Globus pallidus (tissue), 1 donor: ENCODE measurements at regions not wholly inside any gene's neighbourhood (a gene's known extent, or its start where the extent isn't known, plus 50 kb on each side); places are given as distances from the start of the nearest gene placed in this dataset.
"Not testable (repeated sequence)": the region's sequence is repeated elsewhere in the genome, so short reads cannot be mapped to it uniquely, and the experiment has no call there.

ENCODE experiments used
- DNase-seq: peaks from one replicate; pipeline ENCODE4 v3.0.0-alpha.2; 2015; ENCODE audit warnings: low spot score

DNA sequence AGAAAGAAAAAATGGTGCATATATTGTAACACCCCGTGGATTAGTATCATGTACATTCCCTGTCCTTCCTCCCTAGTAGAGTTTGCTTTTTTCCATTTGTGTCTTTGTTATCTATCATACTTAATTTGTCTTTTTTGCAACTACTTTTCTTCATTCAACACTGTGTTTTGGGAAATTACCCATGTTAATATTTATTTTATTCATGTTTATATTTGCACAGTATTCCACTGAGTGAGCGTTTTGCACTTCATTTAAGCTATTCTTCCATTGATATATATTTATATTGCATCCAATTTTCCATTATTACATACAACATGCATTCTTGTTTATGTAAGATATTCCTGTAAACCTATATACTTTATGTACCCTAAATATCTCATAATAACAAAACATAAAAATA lies 57.6 kb upstream of the FAM171A1 start:
- no peak for DNase-seq

DNA sequence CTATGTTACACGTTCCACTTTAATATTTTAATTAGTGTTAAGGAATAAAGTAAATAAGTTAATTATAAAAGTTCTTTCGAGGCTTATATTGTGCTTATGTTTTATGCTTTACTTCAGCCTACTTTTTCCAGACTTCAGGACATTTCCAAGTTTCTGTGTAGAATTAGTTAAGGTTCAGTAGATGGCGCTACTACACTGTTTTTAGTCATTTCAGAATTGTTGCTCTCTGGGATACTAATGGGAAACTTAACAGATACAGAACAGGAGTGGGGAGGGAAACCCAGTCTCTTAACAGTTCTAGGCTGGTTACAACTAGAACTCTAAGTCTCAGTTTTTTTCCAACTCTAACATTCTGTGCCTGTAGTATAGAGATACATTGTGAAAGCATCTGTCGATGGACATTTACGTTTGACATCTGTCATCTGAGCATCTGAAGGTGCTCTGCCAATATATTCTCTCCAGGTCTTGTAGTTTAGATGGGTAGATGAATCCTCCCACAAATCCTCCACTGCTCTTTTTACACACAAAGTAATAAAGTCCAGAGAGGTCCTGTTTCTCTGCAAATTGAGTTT lies 56.8 kb upstream of the FAM171A1 start:
- DNase-seq, result peak; percentile 43

DNA sequence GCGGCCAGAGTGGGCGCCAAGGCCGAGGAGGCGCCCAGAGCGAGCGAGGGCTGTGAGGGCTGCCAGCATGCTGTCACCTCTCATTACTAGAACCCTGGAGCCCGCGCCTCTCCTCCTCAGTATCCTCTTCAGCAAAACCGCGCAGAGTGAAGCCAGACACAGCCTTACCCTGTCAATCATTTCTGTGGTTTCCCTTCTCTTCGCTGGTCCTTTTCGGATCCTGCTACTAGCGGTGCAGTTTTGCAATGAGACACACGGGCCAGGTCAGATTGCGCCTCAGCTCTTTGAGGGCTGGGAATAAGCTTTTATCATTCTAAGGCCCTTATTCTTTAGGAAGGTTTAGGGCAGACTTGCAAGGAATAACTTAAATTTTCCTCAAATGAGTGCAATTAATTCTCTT lies 55.5 kb upstream of the FAM171A1 start:
- no peak for DNase-seq

DNA sequence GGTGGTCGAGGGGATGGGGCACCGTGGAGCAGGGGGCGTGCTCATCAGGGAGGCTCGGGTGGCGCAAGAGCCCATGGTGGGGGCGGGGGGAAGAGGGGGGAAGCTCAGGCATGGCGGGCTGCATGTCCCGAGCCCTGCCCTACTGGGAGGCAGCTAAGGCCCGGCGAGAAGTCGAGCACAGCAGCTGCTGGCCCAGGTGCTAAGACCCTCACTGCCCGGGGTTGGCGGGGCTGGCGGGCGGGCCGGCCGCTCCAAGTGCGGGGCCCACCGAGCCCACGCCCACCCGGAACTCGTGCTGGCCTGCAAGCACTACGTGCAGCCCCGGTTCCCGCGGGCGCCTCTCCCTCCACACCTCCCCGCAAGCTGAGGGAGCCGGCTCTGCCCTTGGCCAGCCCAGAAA lies 55.0 kb upstream of the FAM171A1 start:
- DNase-seq, result no peak

DNA sequence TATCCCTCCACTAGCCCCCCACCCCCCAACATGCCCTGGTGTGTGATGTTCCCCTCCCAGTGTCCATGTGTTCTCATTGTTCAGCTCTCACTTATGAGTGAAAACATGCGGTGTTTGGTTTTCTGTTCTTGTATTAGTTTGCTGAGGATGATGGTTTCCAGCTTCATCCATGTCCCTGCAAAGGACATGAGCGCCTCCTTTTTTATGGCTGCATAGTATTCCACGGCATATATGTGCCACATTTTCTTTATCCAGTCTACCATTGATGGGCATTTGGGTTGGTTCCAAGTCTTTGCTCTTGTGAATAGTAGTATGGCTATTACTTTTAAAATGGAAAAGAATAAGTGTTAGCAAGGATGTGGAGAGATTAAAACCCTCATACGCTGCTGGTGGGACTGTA lies 50.8 kb upstream of the FAM171A1 start:
- not testable (repeated sequence) for DNase-seq
